Mesenchymal stem cell (in vitro differentiated cells and primary cell): ENCODE measurements at regions not wholly inside any gene's neighbourhood (a gene's known extent, or its start where the extent isn't known, plus 50 kb on each side); places are given as distances from the start of the nearest gene placed in this dataset.

Experiments used
- DNase-seq: peaks from one replicate; pipeline ENCODE4 v3.0.0-alpha.2; 2013
- H2AFZ ChIP-seq: one replicate; pipeline ENCODE4 v1.6.1; 2013; ENCODE audit warnings: low read depth, mild to moderate bottlenecking, control low read depth, inconsistent platforms, low read length, moderate library complexity
- H2AK5ac ChIP-seq: 2 replicates; pipeline ENCODE4 v1.6.1; 2013; ENCODE audit warnings: low read length, moderate library complexity, mild to moderate bottlenecking, inconsistent platforms; ENCODE audit not compliant: severe bottlenecking
- H2BK120ac ChIP-seq: one replicate; pipeline ENCODE4 v1.6.1; 2013; ENCODE audit warnings: low read depth, mild to moderate bottlenecking, inconsistent platforms, low read length, moderate library complexity
- H2BK12ac ChIP-seq, 2 experiments: one replicate each; pipeline ENCODE4 v1.6.1; 2013; ENCODE audit warnings: inconsistent platforms in 2 of 2, low read length in 2 of 2, mild to moderate bottlenecking in 2 of 2, moderate library complexity in 2 of 2, control low read depth in 1 of 2
- H2BK15ac ChIP-seq: one replicate; pipeline ENCODE4 v1.6.1; 2013; ENCODE audit warnings: mild to moderate bottlenecking, low read depth, inconsistent platforms; ENCODE audit not compliant: poor library complexity, severe bottlenecking
- H2BK5ac ChIP-seq: 2 replicates; pipeline ENCODE4 v1.6.1; 2013; ENCODE audit warnings: low read depth, mild to moderate bottlenecking, low read length, control low read depth, inconsistent platforms; ENCODE audit not compliant: poor library complexity, severe bottlenecking
- H3K14ac ChIP-seq, 2 experiments: one replicate each; pipeline ENCODE4 v1.6.1; 2013; ENCODE audit warnings: inconsistent platforms in 2 of 2, low read length in 2 of 2, control low read depth in 1 of 2, mild to moderate bottlenecking in 1 of 2, moderate library complexity in 1 of 2
- H3K18ac ChIP-seq, 2 experiments: one replicate each; pipeline ENCODE4 v1.6.1; 2013; ENCODE audit warnings: inconsistent platforms in 2 of 2, low read length in 2 of 2, control low read depth in 1 of 2, low read depth in 1 of 2, mild to moderate bottlenecking in 1 of 2
- H3K23ac ChIP-seq, 2 experiments: one replicate each; pipeline ENCODE4 v1.6.1; 2013; ENCODE audit warnings: inconsistent platforms in 2 of 2, low read length in 2 of 2, mild to moderate bottlenecking in 2 of 2, moderate library complexity in 2 of 2, control low read depth in 1 of 2
- H3K27ac ChIP-seq: 2 replicates; pipeline ENCODE4 v1.5.1; 2013; ENCODE audit warnings: mild to moderate bottlenecking, moderate library complexity, low read length, control low read depth, inconsistent platforms; ENCODE audit not compliant: poor library complexity, severe bottlenecking
- H3K27me3 ChIP-seq, 2 experiments: 2 replicates each; pipeline versions ENCODE4 v1.6.1 to v1.7.0; 2013; ENCODE audit warnings: low read length in 2 of 2, mild to moderate bottlenecking in 2 of 2, moderate library complexity in 2 of 2, control low read depth in 1 of 2, inconsistent platforms in 1 of 2; ENCODE audit not compliant: control insufficient read depth in 1 of 2, insufficient read depth in 1 of 2
- H3K36me3 ChIP-seq, 2 experiments: 2 replicates each; pipeline versions ENCODE4 v1.6.1 to v1.7.0; 2013; ENCODE audit warnings: low read length in 2 of 2, control low read depth in 1 of 2, inconsistent platforms in 1 of 2, low read depth in 1 of 2, mild to moderate bottlenecking in 1 of 2; ENCODE audit not compliant: insufficient read depth in 2 of 2, control insufficient read depth in 1 of 2
- H3K4ac ChIP-seq, 2 experiments: one replicate each; pipeline ENCODE4 v1.6.1; 2013; ENCODE audit warnings: inconsistent platforms in 2 of 2, low read length in 2 of 2, mild to moderate bottlenecking in 2 of 2, moderate library complexity in 2 of 2, control low read depth in 1 of 2, low read depth in 1 of 2
- H3K4me1 ChIP-seq: 2 replicates; pipeline ENCODE4 v1.6.1; 2013; ENCODE audit warnings: low read depth, low read length, control low read depth; ENCODE audit not compliant: control insufficient read depth, insufficient read depth
- H3K4me2 ChIP-seq: 2 replicates; pipeline ENCODE4 v1.6.1; 2013; ENCODE audit warnings: low read length, mild to moderate bottlenecking, inconsistent platforms; ENCODE audit not compliant: poor library complexity, severe bottlenecking
- H3K4me3 ChIP-seq, 2 experiments: 2 replicates each; pipeline versions ENCODE4 v1.5.1 to v1.7.0; 2013; ENCODE audit warnings: low read length in 2 of 2, mild to moderate bottlenecking in 2 of 2, control low read depth in 1 of 2, low read depth in 1 of 2; ENCODE audit not compliant: insufficient read depth in 1 of 2
- H3K79me1 ChIP-seq: replicated peaks from 2 replicates; pipeline ENCODE4 v1.6.1; 2013; ENCODE audit warnings: mild to moderate bottlenecking, control low read depth, low read length, inconsistent platforms; ENCODE audit not compliant: poor library complexity, severe bottlenecking
- H3K9ac ChIP-seq: 2 replicates; pipeline ENCODE4 v1.7.0; 2013; ENCODE audit warnings: mild to moderate bottlenecking, low read length, moderate library complexity
- H3K9me3 ChIP-seq: 2 replicates; pipeline ENCODE4 v1.7.0; 2013; ENCODE audit warnings: mild to moderate bottlenecking, low read length; ENCODE audit not compliant: control insufficient read depth
- H4K8ac ChIP-seq: one replicate; pipeline ENCODE4 v1.6.1; 2013; ENCODE audit warnings: inconsistent platforms, mild to moderate bottlenecking, low read length, moderate library complexity
- H4K91ac ChIP-seq: one replicate; pipeline ENCODE4 v1.6.1; 2013; ENCODE audit warnings: mild to moderate bottlenecking, low read length, inconsistent platforms
- WGBS: methylation state at CpG from one replicate; pipeline ENCODE4 v1.1.7; 2013; ENCODE audit warnings: mixed read lengths; 5-methylcytosine and 5-hydroxymethylcytosine counted together

DNA sequence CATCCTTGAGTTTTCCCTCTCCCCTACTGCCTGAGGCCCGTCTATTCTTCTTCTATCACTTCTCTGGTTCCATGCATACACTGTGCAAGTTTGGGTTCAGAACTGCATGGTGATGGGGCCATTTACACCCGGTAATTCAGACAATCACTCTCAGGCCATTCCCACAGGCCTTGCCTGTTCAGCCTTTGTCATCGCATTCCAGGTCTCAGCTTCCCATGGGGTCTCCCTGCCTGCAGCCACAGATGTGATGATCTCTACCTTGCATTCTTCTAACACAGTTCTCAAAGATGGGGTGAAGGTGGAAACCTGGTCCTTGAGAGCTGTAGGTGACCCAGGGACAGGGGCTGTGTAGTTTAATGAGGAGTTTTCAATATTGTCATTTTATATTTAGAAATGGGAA lies 209.2 kb upstream of the TOPAZ1 start:
- no peak overlapping the region for H2BK5ac ChIP-seq
- peaks cover 3% of the 10 kb centered on the region for H3K79me1 ChIP-seq
- no peak for DNase-seq
- H3K14ac ChIP-seq = no peak overlapping the region
- H3K23ac ChIP-seq = no peak overlapping the region
- no peak overlapping the region for H2AK5ac ChIP-seq
- H3K18ac ChIP-seq = no peak overlapping the region
- no peak overlapping the region for H2BK15ac ChIP-seq
- peaks cover 1% of the 10 kb centered on the region for H3K4me1 ChIP-seq
- no peak overlapping the region for H2BK12ac ChIP-seq
- H3K4me2 ChIP-seq = no peak overlapping the region
- H2BK120ac ChIP-seq = no peak overlapping the region
- H4K8ac ChIP-seq = no peak overlapping the region
- no peaks in the 10 kb centered on the region for H3K27me3 ChIP-seq
- H3K27ac ChIP-seq = no peak overlapping the region
- H3K4me3 ChIP-seq = no peak overlapping the region
- WGBS = 75% methylated on average over 3 of the region's 3 CpGs
- H3K9ac ChIP-seq = no peak overlapping the region
- H3K4ac ChIP-seq = no peak overlapping the region
- no peaks in the 10 kb centered on the region for H3K9me3 ChIP-seq
- no peak overlapping the region for H4K91ac ChIP-seq
- H3K36me3 ChIP-seq = peaks cover 11 to 47% of the 10 kb centered on the region in 2 experiments
- H2AFZ ChIP-seq = no peak overlapping the region

DNA sequence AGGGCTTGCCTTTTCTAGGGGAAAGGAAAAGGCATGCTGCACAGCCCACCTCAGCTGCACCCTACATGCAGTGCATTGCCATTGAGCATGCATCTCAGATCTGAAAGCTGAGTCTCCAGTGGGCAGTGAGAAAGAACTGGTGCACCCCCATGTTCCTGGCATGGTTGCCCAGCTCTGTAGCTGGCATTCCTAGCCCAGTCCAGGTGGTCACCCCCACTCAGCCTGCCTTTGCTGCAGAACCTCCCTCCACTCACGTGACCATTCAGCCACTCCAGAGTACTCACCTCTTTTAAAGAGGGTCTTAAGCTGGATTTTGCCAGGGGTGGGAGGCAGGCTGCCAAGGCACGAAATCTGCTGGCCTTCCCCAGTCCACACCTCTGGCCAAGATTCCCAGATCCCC lies 208.6 kb upstream of the TOPAZ1 start:
- Histone ChIP-seq H2BK12ac (no peak overlapping the region), H3K9ac (no peak overlapping the region), H4K8ac (no peak overlapping the region), H2BK15ac (no peak overlapping the region), H3K4ac (no peak overlapping the region), H4K91ac (peak overlapping the region; percentile 64), H3K23ac (no peak overlapping the region), H3K4me2 (no peak overlapping the region), H3K27me3 (no peaks in the 10 kb centered on the region), H3K79me1 (peaks cover 3% of the 10 kb centered on the region), H2BK5ac (no peak overlapping the region), H3K36me3 (peaks cover 13 to 45% of the 10 kb centered on the region in 2 experiments), H3K18ac (no peak overlapping the region), H3K4me1 (peaks cover 1% of the 10 kb centered on the region), H2AFZ (no peak overlapping the region), H3K4me3 (no peak overlapping the region), H3K14ac (no peak overlapping the region), H2AK5ac (no peak overlapping the region), H3K27ac (no peak overlapping the region), H2BK120ac (no peak overlapping the region), H3K9me3 (no peaks in the 10 kb centered on the region)
- WGBS = 20% methylated on average over 1 of the region's 2 CpGs
- no peak for DNase-seq

DNA sequence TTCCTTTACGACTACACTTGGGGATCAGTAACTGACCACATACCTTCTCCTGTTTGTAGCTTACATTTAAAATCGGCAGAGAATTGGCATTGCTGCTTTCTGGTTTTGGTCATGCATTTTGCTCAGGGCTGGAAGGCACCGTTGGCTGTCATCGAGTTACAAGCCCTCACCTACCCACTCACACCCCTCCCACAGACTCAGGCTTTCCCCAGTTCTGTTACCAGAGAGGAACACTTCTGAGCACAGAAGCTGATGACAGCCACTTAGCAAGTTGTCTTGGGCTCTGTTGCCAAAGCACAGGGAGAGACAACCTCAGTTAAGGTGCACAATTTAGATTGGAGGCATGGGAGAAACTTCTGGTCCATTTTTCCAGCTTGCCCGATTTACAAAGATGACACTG lies 204.8 kb upstream of the TOPAZ1 start:
- no peak overlapping the region for H4K8ac ChIP-seq
- H3K23ac ChIP-seq = no peak overlapping the region
- H3K18ac ChIP-seq = no peak overlapping the region
- H4K91ac ChIP-seq = no peak overlapping the region
- peaks cover 4% of the 10 kb centered on the region for H3K4me1 ChIP-seq
- no peaks in the 10 kb centered on the region for H3K79me1 ChIP-seq
- H3K14ac ChIP-seq = no peak overlapping the region
- no peak overlapping the region for H3K9ac ChIP-seq
- 87% methylated on average over 5 of the region's 5 CpGs for WGBS
- H2AFZ ChIP-seq = no peak overlapping the region
- no peak overlapping the region for H2BK5ac ChIP-seq
- H3K27me3 ChIP-seq = no peaks in the 10 kb centered on the region
- no peak overlapping the region for H2BK12ac ChIP-seq
- H2BK15ac ChIP-seq = no peak overlapping the region
- no peak overlapping the region for H3K4ac ChIP-seq
- no peak overlapping the region for H3K27ac ChIP-seq
- peaks cover 10 to 38% of the 10 kb centered on the region in 2 experiments for H3K36me3 ChIP-seq
- H3K9me3 ChIP-seq = no peaks in the 10 kb centered on the region
- DNase-seq = no peak
- H3K4me2 ChIP-seq = no peak overlapping the region
- H2AK5ac ChIP-seq = no peak overlapping the region
- no peak overlapping the region for H3K4me3 ChIP-seq
- no peak overlapping the region for H2BK120ac ChIP-seq

- Histone ChIP-seq H3K4me1 (peaks cover 4% of the 10 kb centered on the region), H3K9ac (no peak overlapping the region), H2AK5ac (no peak overlapping the region), H4K8ac (no peak overlapping the region), H3K14ac (no peak overlapping the region), H2AFZ (no peak overlapping the region), H3K4ac (no peak overlapping the region), H3K4me2 (no peak overlapping the region), H3K9me3 (no peaks in the 10 kb centered on the region), H2BK12ac (no peak overlapping the region), H3K36me3 (peaks cover 10 to 46% of the 10 kb centered on the region in 2 experiments), H4K91ac (no peak overlapping the region), H3K23ac (no peak overlapping the region), H3K27me3 (no peaks in the 10 kb centered on the region), H3K18ac (no peak overlapping the region), H2BK5ac (no peak overlapping the region), H2BK15ac (no peak overlapping the region), H3K4me3 (no peak overlapping the region), H3K79me1 (peaks cover 2% of the 10 kb centered on the region), H2BK120ac (no peak overlapping the region), H3K27ac (no peak overlapping the region)
- 82% methylated on average over 2 of the region's 2 CpGs for WGBS
- DNase-seq = no peak
Measured at GRCh38 chr3:44039006-44039405, 202.7 kb upstream of the TOPAZ1 start.
